Progenitor cell of endocrine pancreas (in vitro differentiated cells): ENCODE measurements at regions not wholly inside any gene's neighbourhood (a gene's known extent, or its start where the extent isn't known, plus 50 kb on each side); places are given as distances from the start of the nearest gene placed in this dataset.

Source experiments
- DNase-seq: peaks from one replicate; pipeline ENCODE4 v3.0.0; 2021; ENCODE audit warnings: low spot score; ENCODE audit not compliant: unreplicated experiment
- H3K27ac Mint-ChIP-seq: 2 replicates; pipeline ENCODE4 v1.8.0; 2021; ENCODE audit warnings: mild to moderate bottlenecking, moderate library complexity, mixed read lengths
- H3K27me3 Mint-ChIP-seq: 2 replicates; pipeline ENCODE4 v1.8.0; 2021; ENCODE audit warnings: mixed read lengths
- H3K36me3 Mint-ChIP-seq: 2 replicates; pipeline ENCODE4 v1.8.0; 2022; ENCODE audit warnings: mixed read lengths; ENCODE audit not compliant: insufficient read depth
- H3K4me1 Mint-ChIP-seq: 2 replicates; pipeline ENCODE4 v1.8.0; 2021; ENCODE audit warnings: low read depth, mixed read lengths
- H3K4me3 Mint-ChIP-seq: 2 replicates; pipeline ENCODE4 v1.8.0; 2021; ENCODE audit warnings: low read depth, mild to moderate bottlenecking, moderate library complexity, mixed read lengths
- H3K9me3 Mint-ChIP-seq: 2 replicates; pipeline ENCODE4 v1.8.0; 2021; ENCODE audit warnings: low read depth, mixed read lengths
- TF ChIP-seq, protein P1 (sequence below): fragments of 200-600 bp; sonication (generic); IDR thresholded peaks from one replicate; pipeline ENCODE4 v1.5.0; 2021; ENCODE audit warnings: antibody characterized with exemption, mild to moderate bottlenecking; ENCODE audit not compliant: unreplicated experiment

DNA sequence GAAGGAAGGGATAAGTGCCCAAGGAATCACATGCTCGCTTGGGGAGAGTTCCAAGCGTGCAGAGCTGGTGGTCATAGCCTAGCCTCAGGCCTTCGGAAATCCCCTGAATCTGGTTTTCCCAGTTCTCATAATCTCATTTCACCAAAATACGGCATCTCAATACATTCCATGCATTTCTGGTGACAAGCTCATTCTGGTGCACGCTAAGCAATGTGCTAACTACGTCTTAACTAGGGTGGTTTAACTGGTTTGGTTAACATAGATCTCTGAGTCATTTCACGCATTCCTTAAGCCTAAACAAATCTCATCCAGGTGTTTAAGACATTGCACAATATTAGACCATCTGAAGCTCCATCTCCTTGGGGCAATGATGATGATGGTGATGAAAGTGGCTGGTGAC is 72.9 kb upstream of the STEAP1B start:
- Mint-ChIP-seq H3K4me1 (peaks cover 2% of the 10 kb centered on the region), H3K36me3 (no peaks in the 10 kb centered on the region), H3K4me3 (no peak overlapping the region), H3K27me3 (no peaks in the 10 kb centered on the region), H3K9me3 (no peaks in the 10 kb centered on the region), H3K27ac (no peak overlapping the region)
- DNase-seq: no peak
- TF ChIP-seq, protein P1, sequence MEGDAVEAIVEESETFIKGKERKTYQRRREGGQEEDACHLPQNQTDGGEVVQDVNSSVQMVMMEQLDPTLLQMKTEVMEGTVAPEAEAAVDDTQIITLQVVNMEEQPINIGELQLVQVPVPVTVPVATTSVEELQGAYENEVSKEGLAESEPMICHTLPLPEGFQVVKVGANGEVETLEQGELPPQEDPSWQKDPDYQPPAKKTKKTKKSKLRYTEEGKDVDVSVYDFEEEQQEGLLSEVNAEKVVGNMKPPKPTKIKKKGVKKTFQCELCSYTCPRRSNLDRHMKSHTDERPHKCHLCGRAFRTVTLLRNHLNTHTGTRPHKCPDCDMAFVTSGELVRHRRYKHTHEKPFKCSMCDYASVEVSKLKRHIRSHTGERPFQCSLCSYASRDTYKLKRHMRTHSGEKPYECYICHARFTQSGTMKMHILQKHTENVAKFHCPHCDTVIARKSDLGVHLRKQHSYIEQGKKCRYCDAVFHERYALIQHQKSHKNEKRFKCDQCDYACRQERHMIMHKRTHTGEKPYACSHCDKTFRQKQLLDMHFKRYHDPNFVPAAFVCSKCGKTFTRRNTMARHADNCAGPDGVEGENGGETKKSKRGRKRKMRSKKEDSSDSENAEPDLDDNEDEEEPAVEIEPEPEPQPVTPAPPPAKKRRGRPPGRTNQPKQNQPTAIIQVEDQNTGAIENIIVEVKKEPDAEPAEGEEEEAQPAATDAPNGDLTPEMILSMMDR: no peak

DNA sequence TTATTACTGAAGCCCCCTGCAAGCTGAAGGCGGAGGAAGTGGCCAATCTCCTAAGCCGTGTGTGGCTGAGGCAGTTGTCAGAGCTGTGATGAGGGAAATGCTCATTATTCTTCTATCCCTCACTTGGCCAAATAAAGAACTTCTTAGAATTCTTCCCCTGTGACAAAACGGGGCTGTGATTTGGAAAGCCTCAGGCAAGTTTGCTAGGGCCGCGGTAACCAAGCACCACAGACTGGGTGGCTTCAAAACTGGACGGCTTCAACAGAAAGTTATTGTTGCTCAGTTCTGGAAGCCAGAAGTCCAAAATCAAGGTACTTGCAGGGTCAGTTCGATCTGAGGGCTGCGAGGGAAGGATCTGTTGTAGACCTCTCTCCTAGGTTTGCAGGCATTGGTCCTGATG is 72.3 kb upstream of the STEAP1B start:
- H3K27ac Mint-ChIP-seq: no peak overlapping the region
- no peaks in the 10 kb centered on the region for H3K4me1 Mint-ChIP-seq
- no peaks in the 10 kb centered on the region for H3K27me3 Mint-ChIP-seq
- H3K36me3 Mint-ChIP-seq: no peaks in the 10 kb centered on the region
- no peak for DNase-seq
- TF ChIP-seq, protein P1: no peak
- no peaks in the 10 kb centered on the region for H3K9me3 Mint-ChIP-seq
- no peak overlapping the region for H3K4me3 Mint-ChIP-seq

DNA sequence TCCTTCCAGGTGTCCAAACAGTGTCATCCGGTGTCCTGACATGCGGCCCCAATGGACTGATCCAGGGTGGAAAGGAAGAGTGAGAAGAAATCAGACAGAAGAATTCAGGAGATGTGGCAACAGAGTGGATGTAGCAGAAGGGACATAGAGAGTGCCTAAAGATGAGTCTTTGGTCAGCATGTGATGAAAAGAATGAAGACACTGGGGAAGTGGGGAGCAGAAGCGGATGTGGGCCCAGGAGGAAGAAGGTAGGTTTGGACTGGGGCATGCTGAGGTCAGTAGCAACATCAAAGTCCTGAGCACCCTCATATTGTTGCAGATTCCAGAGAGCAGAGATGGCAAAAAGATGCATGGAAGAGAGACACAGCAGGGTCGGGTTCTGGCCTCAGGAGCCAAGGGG is 71.8 kb upstream of the STEAP1B start:
- Mint-ChIP-seq H3K27ac (no peak overlapping the region), H3K4me1 (no peaks in the 10 kb centered on the region), H3K36me3 (no peaks in the 10 kb centered on the region), H3K27me3 (no peaks in the 10 kb centered on the region), H3K9me3 (no peaks in the 10 kb centered on the region), H3K4me3 (no peak overlapping the region)
- DNase-seq: no peak
- TF ChIP-seq, protein P1: no peak

DNA sequence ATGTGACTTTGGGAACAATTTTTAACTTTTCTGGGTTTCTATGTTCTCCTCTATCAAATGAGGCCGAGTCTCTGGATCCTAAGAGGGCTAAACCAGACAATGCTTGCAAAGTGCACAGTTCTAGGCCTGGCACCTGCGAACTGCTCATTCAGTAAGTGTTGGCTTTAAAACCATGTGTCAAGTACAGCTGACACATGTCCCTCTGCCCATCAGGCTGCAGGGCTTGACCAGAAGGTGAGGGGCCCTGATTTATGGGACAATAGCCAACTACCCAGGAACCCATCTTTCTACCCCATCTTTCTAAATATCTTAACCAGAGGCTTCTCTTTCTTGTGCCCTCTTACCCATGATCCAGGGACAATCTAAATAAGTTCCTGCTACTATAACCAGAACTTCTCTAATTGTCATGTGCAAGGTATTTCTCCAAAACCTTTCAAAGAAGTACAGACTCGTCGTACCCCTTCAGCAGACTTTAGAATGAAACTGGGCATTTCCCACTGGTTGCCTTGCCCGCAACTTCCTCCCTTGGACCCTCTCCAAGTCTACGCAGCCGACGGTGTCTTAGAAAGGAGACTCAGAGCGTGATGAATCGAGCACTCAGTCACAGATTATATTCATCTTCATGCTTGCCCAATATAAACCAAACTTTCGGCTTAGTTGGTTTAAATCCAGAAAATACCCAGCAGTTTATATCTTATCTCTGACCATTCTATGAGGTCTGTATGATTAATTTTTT is 69.8 kb upstream of the STEAP1B start:
- Mint-ChIP-seq H3K9me3 (no peaks in the 10 kb centered on the region), H3K27ac (no peak overlapping the region), H3K27me3 (no peaks in the 10 kb centered on the region), H3K4me1 (peaks cover 12% of the 10 kb centered on the region), H3K36me3 (no peaks in the 10 kb centered on the region), H3K4me3 (no peak overlapping the region)
- no peak for DNase-seq
- TF ChIP-seq, protein P1: no peak

DNA sequence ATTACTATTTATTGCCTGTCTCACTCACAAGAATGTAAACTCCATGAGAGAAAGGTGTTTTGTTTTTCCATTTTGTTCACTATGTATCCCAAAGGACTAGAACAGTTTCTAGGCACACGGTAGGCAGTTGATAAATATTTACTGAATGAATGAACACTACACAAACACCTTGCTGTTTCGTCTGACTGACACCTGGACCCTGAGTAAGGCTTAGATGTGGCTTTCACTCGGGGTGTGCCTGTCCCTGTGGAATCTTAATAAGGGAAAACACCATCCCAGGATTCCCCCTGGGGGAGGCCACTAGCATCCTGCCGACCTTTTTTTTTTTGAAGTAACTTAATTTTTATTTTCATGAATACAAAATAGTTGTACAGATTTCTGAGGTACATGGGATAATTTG is 66.6 kb upstream of the STEAP1B start:
- Mint-ChIP-seq H3K9me3 (no peaks in the 10 kb centered on the region), H3K27ac (no peak overlapping the region), H3K4me3 (no peak overlapping the region)

More for the DNA sequence above, 66.6 kb upstream of the STEAP1B start:
- Mint-ChIP-seq H3K4me1 (peaks cover 28% of the 10 kb centered on the region), H3K36me3 (no peaks in the 10 kb centered on the region), H3K27me3 (no peaks in the 10 kb centered on the region)
- TF ChIP-seq, protein P1: no peak
- no peak for DNase-seq
